OCI-LY1 (cell line): ENCODE measurements at regions not wholly inside any gene's neighbourhood (a gene's known extent, or its start where the extent isn't known, plus 50 kb on each side); places are given as distances from the start of the nearest gene placed in this dataset.
"Not testable (repeated sequence)": the region's sequence is repeated elsewhere in the genome, so short reads cannot be mapped to it uniquely, and the experiment has no call there.

Experiments used
- H2AFZ ChIP-seq: fragments of 200-600 bp; sonication (generic), shearing (Covaris generic); 2 replicates; pipeline ENCODE4 v1.6.0; 2014; ENCODE audit warnings: antibody characterized with exemption, mild to moderate bottlenecking, low read length
- H3F3A ChIP-seq: fragments of 200-600 bp; sonication (generic), shearing (Covaris generic); 2 replicates; pipeline ENCODE4 v1.6.0; 2014; ENCODE audit warnings: mild to moderate bottlenecking, antibody characterized with exemption, low read length, moderate library complexity; ENCODE audit not compliant: insufficient read depth
- H3K27ac ChIP-seq: fragments of 200-600 bp; sonication (generic); 2 replicates; pipeline ENCODE4 v1.5.1; 2014; ENCODE audit warnings: low read length, mixed run types, mild to moderate bottlenecking, low read depth; ENCODE audit not compliant: poor library complexity, severe bottlenecking
- H3K27me3 ChIP-seq: fragments of 200-600 bp; sonication (generic); 2 replicates; pipeline ENCODE4 v1.6.0; 2014; ENCODE audit warnings: antibody characterized with exemption, mild to moderate bottlenecking, low read length, moderate library complexity; ENCODE audit not compliant: insufficient read depth
- H3K36me3 ChIP-seq: fragments of 200-600 bp; sonication (generic); 2 replicates; pipeline ENCODE4 v1.6.1; 2014; ENCODE audit warnings: mild to moderate bottlenecking, antibody characterized with exemption, low read length, moderate library complexity, mixed read lengths; ENCODE audit not compliant: insufficient read depth
- H3K4me1 ChIP-seq: fragments of 200-600 bp; sonication (generic); 2 replicates; pipeline ENCODE4 v1.5.1; 2014; ENCODE audit warnings: mild to moderate bottlenecking, low read length, moderate library complexity; ENCODE audit not compliant: insufficient read depth, severe bottlenecking
- H3K4me2 ChIP-seq: fragments of 200-600 bp; sonication (generic), shearing (Covaris generic); 2 replicates; pipeline ENCODE4 v1.6.1; 2014; ENCODE audit warnings: low read length
- H3K4me3 ChIP-seq: fragments of 200-600 bp; sonication (generic); 2 replicates; pipeline ENCODE4 v1.5.1; 2014; ENCODE audit warnings: low read length, low read depth, mild to moderate bottlenecking, mixed read lengths; ENCODE audit not compliant: poor library complexity, severe bottlenecking
- H3K79me2 ChIP-seq: fragments of 200-600 bp; shearing (Covaris generic); 2 replicates; pipeline ENCODE4 v1.6.1; 2016; ENCODE audit warnings: mixed run types, low read length, mixed read lengths; ENCODE audit not compliant: insufficient read depth
- H3K9ac ChIP-seq: fragments of 200-600 bp; sonication (generic), shearing (Covaris generic); 2 replicates; pipeline ENCODE4 v1.6.1; 2014; ENCODE audit warnings: mild to moderate bottlenecking, low read length, mixed read lengths
- H3K9me2 ChIP-seq: fragments of 200-600 bp; sonication (generic), shearing (Covaris generic); 2 replicates; pipeline ENCODE4 v1.6.1; 2014; ENCODE audit warnings: low read depth, mild to moderate bottlenecking, low read length, mixed read lengths
- H3K9me3 ChIP-seq: fragments of 200-600 bp; shearing (Covaris generic); 2 replicates; pipeline ENCODE4 v1.6.1; 2014; ENCODE audit warnings: low read length, mixed read lengths
- H4K20me1 ChIP-seq: fragments of 200-600 bp; sonication (generic), shearing (Covaris generic); 2 replicates; pipeline ENCODE4 v1.6.0; 2016; ENCODE audit warnings: mild to moderate bottlenecking, low read length; ENCODE audit not compliant: insufficient read depth
- EZH2 ChIP-seq: fragments of 200-600 bp; sonication (generic), shearing (Covaris generic); IDR thresholded peaks from 2 replicates; pipeline ENCODE4 v1.8.0; 2017; ENCODE audit warnings: borderline replicate concordance, mixed run types, mild to moderate bottlenecking, antibody characterized with exemption, low read length, moderate library complexity, mixed read lengths
- TF ChIP-seq, protein P1 (sequence below): fragments of 200-600 bp; sonication (generic), shearing (Covaris generic); IDR thresholded peaks from 2 replicates; pipeline ENCODE4 v1.5.1; 2017; ENCODE audit warnings: mild to moderate bottlenecking, antibody characterized with exemption, low read length, moderate library complexity, mixed read lengths

DNA sequence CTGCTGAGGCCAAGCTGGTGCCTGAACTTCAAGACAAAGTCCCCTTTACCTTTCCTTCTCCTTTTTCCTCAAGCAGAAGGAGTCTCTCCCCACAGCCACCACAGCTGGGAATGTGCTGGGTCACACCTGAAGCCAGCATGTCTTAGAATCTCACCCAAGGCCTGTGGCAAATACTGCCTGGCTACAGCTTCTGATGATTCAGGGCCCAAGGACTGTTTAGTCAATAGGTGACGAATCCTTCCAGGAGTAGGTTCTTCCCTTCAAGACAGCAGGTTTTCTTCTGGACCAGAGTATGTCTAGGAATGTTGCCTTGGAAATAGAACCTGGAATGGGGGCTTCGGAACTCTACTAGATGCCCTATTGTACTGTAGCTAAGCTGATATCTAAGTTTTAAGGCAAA, 374.6 kb downstream of the KIF20B start:
- no peaks in the 10 kb centered on the region for H4K20me1 ChIP-seq
- H3K4me3 ChIP-seq: no peak overlapping the region
- H3K79me2 ChIP-seq: no peaks in the 10 kb centered on the region
- TF ChIP-seq EZH2: no peak
- TF ChIP-seq, protein P1, sequence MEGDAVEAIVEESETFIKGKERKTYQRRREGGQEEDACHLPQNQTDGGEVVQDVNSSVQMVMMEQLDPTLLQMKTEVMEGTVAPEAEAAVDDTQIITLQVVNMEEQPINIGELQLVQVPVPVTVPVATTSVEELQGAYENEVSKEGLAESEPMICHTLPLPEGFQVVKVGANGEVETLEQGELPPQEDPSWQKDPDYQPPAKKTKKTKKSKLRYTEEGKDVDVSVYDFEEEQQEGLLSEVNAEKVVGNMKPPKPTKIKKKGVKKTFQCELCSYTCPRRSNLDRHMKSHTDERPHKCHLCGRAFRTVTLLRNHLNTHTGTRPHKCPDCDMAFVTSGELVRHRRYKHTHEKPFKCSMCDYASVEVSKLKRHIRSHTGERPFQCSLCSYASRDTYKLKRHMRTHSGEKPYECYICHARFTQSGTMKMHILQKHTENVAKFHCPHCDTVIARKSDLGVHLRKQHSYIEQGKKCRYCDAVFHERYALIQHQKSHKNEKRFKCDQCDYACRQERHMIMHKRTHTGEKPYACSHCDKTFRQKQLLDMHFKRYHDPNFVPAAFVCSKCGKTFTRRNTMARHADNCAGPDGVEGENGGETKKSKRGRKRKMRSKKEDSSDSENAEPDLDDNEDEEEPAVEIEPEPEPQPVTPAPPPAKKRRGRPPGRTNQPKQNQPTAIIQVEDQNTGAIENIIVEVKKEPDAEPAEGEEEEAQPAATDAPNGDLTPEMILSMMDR: no peak
- H3K27ac ChIP-seq: no peak overlapping the region
- H2AFZ ChIP-seq: no peak overlapping the region
- H3K27me3 ChIP-seq: no peaks in the 10 kb centered on the region
- H3K9ac ChIP-seq: no peak overlapping the region
- H3F3A ChIP-seq: no peaks in the 10 kb centered on the region
- H3K4me1 ChIP-seq: no peaks in the 10 kb centered on the region
- no peaks in the 10 kb centered on the region for H3K36me3 ChIP-seq
- no peak overlapping the region for H3K4me2 ChIP-seq
- H3K9me2 ChIP-seq: no peaks in the 10 kb centered on the region
- no peaks in the 10 kb centered on the region for H3K9me3 ChIP-seq

DNA sequence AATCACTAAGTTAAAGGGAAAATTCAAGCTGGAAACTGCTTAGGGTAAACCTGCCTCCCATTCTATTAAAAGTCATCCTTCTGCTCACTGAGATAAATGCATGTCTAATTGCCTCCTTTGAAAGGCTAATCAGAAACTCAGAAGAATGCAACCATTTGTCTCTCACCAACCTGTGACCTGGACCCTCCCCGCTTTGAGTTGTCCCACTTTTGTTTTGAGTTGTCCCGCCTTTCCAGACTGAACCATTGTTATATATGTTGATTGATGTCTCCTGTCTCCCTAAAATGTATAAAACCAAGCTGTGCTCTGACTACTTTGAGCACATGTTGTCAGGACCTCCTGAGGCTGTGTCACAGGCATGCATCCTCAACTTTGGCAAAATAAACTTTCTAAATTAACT, 378.4 kb downstream of the KIF20B start:
- no peaks in the 10 kb centered on the region for H3K36me3 ChIP-seq

DNA sequence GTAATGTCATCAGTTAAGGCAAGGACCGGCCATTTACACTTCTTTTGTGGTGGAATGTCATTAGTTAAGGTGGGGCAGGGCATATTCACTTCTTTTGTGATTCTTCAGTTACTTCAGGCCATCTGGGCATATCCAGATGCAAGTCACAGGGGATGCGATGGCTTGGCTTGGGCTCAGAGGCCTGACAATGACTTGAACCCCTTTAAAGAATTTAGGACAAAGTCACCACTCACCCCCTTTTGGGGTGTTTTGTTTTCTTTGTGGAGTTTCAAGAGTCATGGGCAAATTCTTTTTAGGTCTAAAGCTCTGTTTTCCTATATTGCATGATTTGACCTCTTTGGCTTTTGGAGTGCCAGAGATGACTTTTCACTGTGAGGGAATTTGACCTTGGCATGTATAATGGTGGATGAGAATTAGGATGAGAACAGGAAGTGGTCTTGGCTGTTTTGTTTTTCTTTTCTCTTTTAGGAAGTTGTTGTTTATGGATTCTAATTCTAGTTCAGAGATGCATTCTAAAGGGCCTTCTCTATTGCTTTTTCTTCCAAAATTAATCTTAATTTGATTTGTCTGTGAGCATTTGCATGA, 385.3 kb downstream of the KIF20B start:
- not testable (repeated sequence) for H3K4me3 ChIP-seq, H3K9ac ChIP-seq, H3K4me1 ChIP-seq, H3F3A ChIP-seq, H3K27me3 ChIP-seq, H3K36me3 ChIP-seq, H3K9me2 ChIP-seq, H3K27ac ChIP-seq, H4K20me1 ChIP-seq, H3K79me2 ChIP-seq, H2AFZ ChIP-seq, H3K4me2 ChIP-seq, H3K9me3 ChIP-seq

More for the DNA sequence above, 378.4 kb downstream of the KIF20B start:
- Histone ChIP-seq H3K27ac (no peak overlapping the region), H3K9me2 (no peaks in the 10 kb centered on the region), H3K27me3 (no peaks in the 10 kb centered on the region), H3K4me1 (no peaks in the 10 kb centered on the region), H3K79me2 (no peaks in the 10 kb centered on the region), H3K9me3 (no peaks in the 10 kb centered on the region), H3K9ac (no peak overlapping the region), H4K20me1 (no peaks in the 10 kb centered on the region), H2AFZ (no peak overlapping the region), H3K4me2 (no peak overlapping the region), H3F3A (no peaks in the 10 kb centered on the region), H3K4me3 (no peak overlapping the region)
- no peak for TF ChIP-seq EZH2
- TF ChIP-seq, protein P1: no peak

DNA sequence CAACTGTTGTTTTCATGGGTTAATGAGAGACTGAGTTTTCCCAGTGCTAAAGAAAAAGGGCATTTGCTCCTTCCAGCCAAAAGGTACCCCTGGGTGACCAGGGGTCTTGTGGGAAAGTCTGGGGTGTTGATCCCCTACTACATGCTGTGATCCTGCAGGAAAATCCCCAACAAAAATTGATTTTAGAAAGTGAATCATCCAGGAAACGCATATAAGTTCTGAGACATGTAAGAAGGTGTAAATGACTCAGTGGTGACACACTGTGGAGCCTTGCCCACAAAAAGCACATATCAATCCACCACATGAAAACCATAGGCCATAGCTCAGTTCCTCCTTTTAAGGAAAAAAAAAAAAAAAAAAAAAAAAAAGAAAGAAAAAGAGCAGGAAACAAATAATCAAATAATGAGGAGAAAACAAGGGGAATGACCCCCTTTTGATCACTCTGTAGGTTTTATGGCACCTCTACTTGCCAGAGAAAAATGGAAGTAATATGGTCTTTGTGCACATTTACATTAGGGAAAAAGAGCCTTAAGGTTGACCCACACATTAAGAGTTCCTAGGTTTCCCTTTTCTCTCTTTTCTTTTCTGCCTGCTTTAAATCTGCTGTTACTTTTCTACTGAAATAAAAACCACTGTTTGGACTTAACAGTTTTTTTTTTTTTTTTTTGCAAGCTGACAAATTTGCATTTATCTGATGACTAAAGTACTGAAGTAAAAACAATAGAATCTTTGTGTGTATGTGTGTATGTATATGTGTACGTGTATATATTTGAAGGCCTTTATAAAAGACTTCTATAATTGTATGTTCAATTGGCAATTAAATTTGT, 386.0 kb downstream of the KIF20B start:
- Histone ChIP-seq H2AFZ (no peak overlapping the region), H3K36me3 (no peaks in the 10 kb centered on the region), H3K9ac (no peak overlapping the region), H3K4me3 (no peak overlapping the region), H3K27me3 (no peaks in the 10 kb centered on the region), H3F3A (no peaks in the 10 kb centered on the region), H3K4me2 (no peak overlapping the region), H3K4me1 (no peaks in the 10 kb centered on the region), H3K9me3 (no peaks in the 10 kb centered on the region), H3K79me2 (no peaks in the 10 kb centered on the region), H3K9me2 (no peaks in the 10 kb centered on the region), H3K27ac (no peak overlapping the region), H4K20me1 (no peaks in the 10 kb centered on the region)
- TF ChIP-seq, protein P1: no peak
- TF ChIP-seq EZH2: no peak
